ENCODE measurements at regions not wholly inside any gene's neighbourhood (a gene's known extent, or its start where the extent isn't known, plus 50 kb on each side); places are given as distances from the start of the nearest gene placed in this dataset.
A peak's percentile ranks its signal among the peaks of the same experiment; 100 is the strongest.

DNA sequence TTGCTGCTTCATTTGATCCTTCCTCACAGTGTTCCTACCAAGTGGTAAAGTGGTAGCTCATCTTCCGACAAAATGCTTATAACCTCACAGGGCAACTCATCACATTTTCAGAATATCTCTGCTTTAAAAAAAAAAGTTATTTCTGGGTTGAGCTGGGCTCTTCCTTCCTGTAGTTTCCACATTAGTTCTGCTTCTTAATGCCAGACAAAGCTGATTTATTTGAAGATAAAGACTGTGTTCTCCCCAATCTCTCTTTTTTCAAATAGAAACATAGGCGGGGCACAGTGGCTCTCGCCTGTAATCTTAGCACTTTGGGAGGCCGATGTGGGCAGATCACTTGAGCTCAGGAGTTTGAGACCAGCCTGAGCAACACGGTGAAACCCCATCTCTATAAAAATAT is 273.1 kb downstream of the ACTL7B start:
- CTCF ChIA-PET = no interaction called here

DNA sequence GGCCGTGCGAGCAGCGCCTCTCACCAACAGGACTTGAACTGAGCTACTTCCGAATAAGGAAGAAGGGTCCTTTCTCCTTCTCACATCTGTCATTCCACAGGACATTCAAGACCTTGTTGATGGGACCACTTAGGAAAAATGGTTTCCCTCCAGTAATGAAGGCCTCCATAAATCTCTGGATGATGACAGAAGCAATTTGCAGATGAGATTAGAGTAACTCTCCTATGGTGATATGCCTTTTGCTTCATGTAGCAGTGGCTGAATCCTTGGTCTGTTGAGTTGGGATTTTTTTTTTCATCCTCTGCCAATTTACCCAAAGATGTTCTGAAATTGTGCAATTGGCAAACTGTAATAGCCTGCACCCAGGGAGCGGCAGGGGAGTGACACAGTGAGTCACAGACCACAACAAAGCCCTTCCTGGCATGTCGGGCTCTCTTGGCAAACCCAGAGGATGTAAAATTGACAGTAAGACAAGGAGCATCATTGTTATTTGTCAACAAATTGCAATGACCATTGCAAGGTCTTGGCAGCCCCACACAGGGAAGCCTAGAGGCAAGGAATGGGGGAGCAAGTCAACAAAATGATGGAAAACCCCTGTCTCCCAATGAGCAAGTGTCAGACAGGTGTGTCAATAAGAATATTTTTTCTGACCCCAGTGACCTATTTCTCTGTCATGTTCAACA is 275.9 kb downstream of the ACTL7B start:
- CTCF ChIA-PET = interaction anchor here (0.5 to 0.7 kb wide), 2 partner anchors 122 to 939 kb away, joined by 3 to 4 read pairs; no protein-coding TSS in a partner anchor
- TF ChIP-seq, protein P1, sequence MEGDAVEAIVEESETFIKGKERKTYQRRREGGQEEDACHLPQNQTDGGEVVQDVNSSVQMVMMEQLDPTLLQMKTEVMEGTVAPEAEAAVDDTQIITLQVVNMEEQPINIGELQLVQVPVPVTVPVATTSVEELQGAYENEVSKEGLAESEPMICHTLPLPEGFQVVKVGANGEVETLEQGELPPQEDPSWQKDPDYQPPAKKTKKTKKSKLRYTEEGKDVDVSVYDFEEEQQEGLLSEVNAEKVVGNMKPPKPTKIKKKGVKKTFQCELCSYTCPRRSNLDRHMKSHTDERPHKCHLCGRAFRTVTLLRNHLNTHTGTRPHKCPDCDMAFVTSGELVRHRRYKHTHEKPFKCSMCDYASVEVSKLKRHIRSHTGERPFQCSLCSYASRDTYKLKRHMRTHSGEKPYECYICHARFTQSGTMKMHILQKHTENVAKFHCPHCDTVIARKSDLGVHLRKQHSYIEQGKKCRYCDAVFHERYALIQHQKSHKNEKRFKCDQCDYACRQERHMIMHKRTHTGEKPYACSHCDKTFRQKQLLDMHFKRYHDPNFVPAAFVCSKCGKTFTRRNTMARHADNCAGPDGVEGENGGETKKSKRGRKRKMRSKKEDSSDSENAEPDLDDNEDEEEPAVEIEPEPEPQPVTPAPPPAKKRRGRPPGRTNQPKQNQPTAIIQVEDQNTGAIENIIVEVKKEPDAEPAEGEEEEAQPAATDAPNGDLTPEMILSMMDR (conservative IDR thresholded peaks at IDR 0.05; ENCODE audit: low read depth) = no peak
- peak; percentile 94 for DNase-seq (ENCODE audit: low spot score)
- no peak overlapping the region for H3K27ac ChIP-seq
- POLR2A ChIA-PET (ENCODE audit: low non-redundant PET) = no interaction called here

More for the DNA sequence above, 273.1 kb downstream of the ACTL7B start:
- POLR2A ChIA-PET (ENCODE audit: low non-redundant PET) = no interaction called here
- DNase-seq (ENCODE audit: low spot score) = no peak
- no peak overlapping the region for H3K27ac ChIP-seq
- TF ChIP-seq, protein P1 (conservative IDR thresholded peaks at IDR 0.05; ENCODE audit: low read depth) = no peak

DNA sequence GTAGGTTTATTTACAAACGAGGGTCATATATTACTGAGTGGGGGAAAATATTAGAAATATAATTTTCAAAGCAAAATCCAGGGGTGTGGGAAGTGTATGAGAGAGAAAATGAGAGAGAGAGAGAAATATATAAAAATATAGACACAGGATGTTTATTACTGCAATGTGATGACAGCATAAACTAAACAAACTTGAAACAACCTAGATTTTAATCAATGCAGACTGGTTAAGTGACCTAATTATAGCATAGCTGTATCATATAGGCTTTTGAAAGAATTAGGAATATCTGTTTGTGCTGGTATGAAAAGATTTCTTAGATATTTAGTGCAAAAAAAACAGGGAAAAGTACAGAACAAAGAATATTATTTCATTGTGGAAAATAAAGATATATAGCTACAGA is 280.5 kb downstream of the ACTL7B start:
- no peak overlapping the region for H3K27ac ChIP-seq
- DNase-seq (ENCODE audit: low spot score) = no peak
- TF ChIP-seq, protein P1 (conservative IDR thresholded peaks at IDR 0.05; ENCODE audit: low read depth) = no peak
- ChIA-PET CTCF (no interaction called here), POLR2A (ENCODE audit: low non-redundant PET) (no interaction called here)

DNA sequence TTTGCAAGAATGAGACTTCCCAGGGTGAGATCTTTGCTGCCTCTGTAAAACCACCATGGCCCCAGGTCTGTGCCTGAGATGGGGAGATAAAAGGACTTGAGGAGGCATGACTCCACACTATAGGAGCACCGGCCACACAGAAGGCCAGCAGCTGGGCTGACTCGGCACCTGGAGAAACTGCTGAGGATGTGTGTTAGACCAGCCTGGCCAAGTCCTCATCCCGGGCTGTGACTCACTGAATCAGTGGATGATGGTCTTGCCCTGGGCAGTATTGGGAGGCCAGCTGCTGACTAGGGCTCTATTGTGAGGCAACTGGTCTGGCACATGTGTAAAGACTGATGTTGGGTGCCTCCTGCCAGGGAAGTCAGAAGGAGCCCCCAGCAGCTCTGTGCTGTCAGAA is 286.2 kb downstream of the ACTL7B start:
- peak; percentile 78 for DNase-seq (ENCODE audit: low spot score)
- ChIA-PET POLR2A (ENCODE audit: low non-redundant PET) (no interaction called here), CTCF (interaction anchor here (0.7 to 1.2 kb wide), 3 partner anchors 9 to 244 kb away, joined by 3 to 5 read pairs (median 4); no protein-coding TSS in a partner anchor)
- H3K27ac ChIP-seq = peak overlapping the region; percentile 36
- TF ChIP-seq, protein P1 (conservative IDR thresholded peaks at IDR 0.05; ENCODE audit: low read depth) = no peak

DNA sequence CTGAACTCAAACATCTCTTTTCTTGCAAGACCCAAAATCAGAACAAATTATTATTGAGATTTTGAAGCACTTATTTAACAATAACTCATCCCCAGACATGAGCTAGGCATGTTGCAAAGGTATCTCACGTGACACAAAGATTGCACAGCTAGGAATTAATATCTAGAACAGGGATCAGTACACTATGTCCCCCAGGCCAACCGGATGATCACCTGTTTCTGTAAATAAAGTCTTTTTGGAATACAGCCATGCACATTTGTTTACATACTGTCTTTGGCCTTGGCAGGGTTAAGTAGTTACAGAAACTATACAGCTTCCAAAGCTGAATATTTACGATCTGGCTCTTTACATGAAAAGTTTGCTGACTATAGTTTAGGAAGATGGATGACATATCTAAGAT is 287.7 kb downstream of the ACTL7B start:
- TF ChIP-seq, protein P1 (conservative IDR thresholded peaks at IDR 0.05; ENCODE audit: low read depth) = no peak
- ChIA-PET CTCF (interaction anchor here (1.5 kb wide), 1 partner anchor 193 kb away, joined by 6 read pairs; no protein-coding TSS in a partner anchor), POLR2A (ENCODE audit: low non-redundant PET) (no interaction called here)
- H3K27ac ChIP-seq = no peak overlapping the region
- no peak for DNase-seq (ENCODE audit: low spot score)

DNA sequence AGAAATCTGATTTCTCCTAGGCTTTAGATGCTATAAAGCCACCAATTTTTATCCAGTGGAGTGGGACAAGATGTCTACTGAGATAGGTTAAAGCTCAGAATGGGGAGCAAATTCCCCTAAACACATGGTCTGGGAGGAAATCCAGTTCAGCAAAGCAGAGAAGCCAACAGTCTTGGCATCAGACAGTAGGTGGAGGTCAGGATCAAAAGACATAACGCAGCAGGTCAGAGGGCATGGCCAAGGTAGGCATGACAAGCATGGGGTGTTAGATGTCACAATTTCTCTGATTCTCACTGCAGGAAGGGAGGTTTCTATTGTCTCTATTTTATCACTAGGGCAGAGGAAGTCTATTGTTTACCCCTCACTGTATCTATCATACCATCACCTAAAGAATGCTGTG is 288.2 kb downstream of the ACTL7B start:
- ChIA-PET CTCF (interaction anchor here (0.6 to 0.7 kb wide), 2 partner anchors 184 to 1102 kb away, joined by 3 to 4 read pairs; no protein-coding TSS in a partner anchor), POLR2A (ENCODE audit: low non-redundant PET) (no interaction called here)
- TF ChIP-seq, protein P1 (conservative IDR thresholded peaks at IDR 0.05; ENCODE audit: low read depth) = no peak
- DNase-seq (ENCODE audit: low spot score) = no peak
- H3K27ac ChIP-seq = no peak overlapping the region
